Peyer's patch (tissue), 4 donors: ENCODE measurements at regions not wholly inside any gene's neighbourhood (a gene's known extent, or its start where the extent isn't known, plus 50 kb on each side); places are given as distances from the start of the nearest gene placed in this dataset.

ENCODE experiments used
- POLR2A ChIP-seq, 2 donors: fragments of 450-650 bp; IDR thresholded peaks; one replicate each; pipeline ENCODE4 v1.5.1; 2017; ENCODE audit warnings: antibody characterized with exemption in 2 of 2, mild to moderate bottlenecking in 2 of 2, moderate library complexity in 2 of 2
- TF ChIP-seq, protein P1 (sequence below), 6 experiments: fragments of 450-650 bp in 4 of 6; fragments of 200-600 bp in 2 of 6; sonication (generic) in 1 of 6; IDR thresholded peaks; one replicate each; pipeline ENCODE4 v1.5.1; 2017 to 2019; ENCODE audit warnings: antibody characterized with exemption in 6 of 6, mild to moderate bottlenecking in 3 of 6, moderate library complexity in 1 of 6

DNA sequence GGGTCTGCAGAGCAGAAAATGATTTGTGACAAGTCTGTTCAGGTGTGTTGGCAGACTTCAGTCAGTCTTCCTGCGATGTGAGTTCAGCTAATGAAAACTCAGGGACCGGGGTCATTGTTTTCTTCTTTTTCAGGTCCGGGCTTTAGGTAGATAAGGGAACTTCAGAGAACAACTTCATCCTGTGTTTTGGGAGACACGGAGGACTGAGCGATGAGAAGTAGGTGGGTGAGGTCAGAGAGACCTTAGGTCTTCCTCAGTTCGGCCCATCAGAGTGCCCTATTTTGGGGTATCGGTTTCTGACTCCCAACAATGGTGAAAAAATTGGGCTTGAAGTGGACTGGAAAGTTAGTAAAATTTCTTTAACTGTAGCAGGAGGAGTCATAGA is 88.9 kb upstream of the ATF7IP2 start:
- TF ChIP-seq, protein P1, sequence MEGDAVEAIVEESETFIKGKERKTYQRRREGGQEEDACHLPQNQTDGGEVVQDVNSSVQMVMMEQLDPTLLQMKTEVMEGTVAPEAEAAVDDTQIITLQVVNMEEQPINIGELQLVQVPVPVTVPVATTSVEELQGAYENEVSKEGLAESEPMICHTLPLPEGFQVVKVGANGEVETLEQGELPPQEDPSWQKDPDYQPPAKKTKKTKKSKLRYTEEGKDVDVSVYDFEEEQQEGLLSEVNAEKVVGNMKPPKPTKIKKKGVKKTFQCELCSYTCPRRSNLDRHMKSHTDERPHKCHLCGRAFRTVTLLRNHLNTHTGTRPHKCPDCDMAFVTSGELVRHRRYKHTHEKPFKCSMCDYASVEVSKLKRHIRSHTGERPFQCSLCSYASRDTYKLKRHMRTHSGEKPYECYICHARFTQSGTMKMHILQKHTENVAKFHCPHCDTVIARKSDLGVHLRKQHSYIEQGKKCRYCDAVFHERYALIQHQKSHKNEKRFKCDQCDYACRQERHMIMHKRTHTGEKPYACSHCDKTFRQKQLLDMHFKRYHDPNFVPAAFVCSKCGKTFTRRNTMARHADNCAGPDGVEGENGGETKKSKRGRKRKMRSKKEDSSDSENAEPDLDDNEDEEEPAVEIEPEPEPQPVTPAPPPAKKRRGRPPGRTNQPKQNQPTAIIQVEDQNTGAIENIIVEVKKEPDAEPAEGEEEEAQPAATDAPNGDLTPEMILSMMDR (IDR thresholded peaks at IDR 0.05): no peak
- no peak for TF ChIP-seq POLR2A (IDR thresholded peaks at IDR 0.05)
